Keratinocyte (primary cell): ENCODE measurements at regions not wholly inside any gene's neighbourhood (a gene's known extent, or its start where the extent isn't known, plus 50 kb on each side); places are given as distances from the start of the nearest gene placed in this dataset.

Experiments
- DNase-seq: peaks from one replicate; pipeline ENCODE4 v3.0.0-alpha.2; 2011; ENCODE audit warnings: low read depth, missing footprints, low spot score
- FAIRE-seq: peaks from 2 replicates; lab custom pipeline; 2011; peaks lifted over from hg19 to GRCh38; lab: Jason Lieb, UNC
- H2AFZ ChIP-seq: 2 replicates; pipeline ENCODE4 v1.6.0; 2012; ENCODE audit warnings: low read length, control low read depth, inconsistent platforms; ENCODE audit not compliant: control insufficient read depth
- H3K27ac ChIP-seq: 2 replicates; pipeline ENCODE4 v1.5.1; 2011; ENCODE audit warnings: low read length; ENCODE audit not compliant: control insufficient read depth, insufficient read depth
- H3K27me3 ChIP-seq: 3 replicates; pipeline ENCODE4 v1.6.0; 2011; ENCODE audit warnings: low read length; ENCODE audit not compliant: control insufficient read depth, insufficient read depth; ENCODE audit errors: extremely low read depth
- H3K36me3 ChIP-seq, 2 experiments: 2 replicates in 1 of 2; 3 replicates in 1 of 2; pipeline ENCODE4 v1.5.1; 2011; ENCODE audit warnings: low read length in 2 of 2, mild to moderate bottlenecking in 1 of 2; ENCODE audit not compliant: control insufficient read depth in 2 of 2, insufficient read depth in 2 of 2; ENCODE audit errors: extremely low read depth in 1 of 2
- H3K4me1 ChIP-seq: 3 replicates; pipeline ENCODE4 v1.5.1; 2011; ENCODE audit warnings: low read length; ENCODE audit not compliant: control insufficient read depth, insufficient read depth; ENCODE audit errors: extremely low read depth
- H3K4me2 ChIP-seq: 3 replicates; pipeline ENCODE4 v1.6.0; 2011; ENCODE audit warnings: low read depth, low read length; ENCODE audit not compliant: control insufficient read depth, insufficient read depth; ENCODE audit errors: extremely low read depth
- H3K4me3 ChIP-seq, 3 experiments: fragments of 200-600 bp in 1 of 3; sonication (generic) in 1 of 3; 2 replicates in 2 of 3; 3 replicates in 1 of 3; pipeline ENCODE4 v1.5.1; 2011 to 2016; ENCODE audit warnings: low read length in 3 of 3, mild to moderate bottlenecking in 3 of 3, control low read depth in 2 of 3, inconsistent platforms in 1 of 3, low read depth in 1 of 3, mixed read lengths in 1 of 3, mixed run types in 1 of 3, moderate library complexity in 1 of 3; ENCODE audit not compliant: control insufficient read depth in 2 of 3, insufficient read depth in 2 of 3; ENCODE audit errors: extremely low read depth in 1 of 3
- H3K79me2 ChIP-seq: 2 replicates; pipeline ENCODE4 v1.6.0; 2012; ENCODE audit warnings: low read length; ENCODE audit not compliant: control insufficient read depth, insufficient read depth
- H3K9ac ChIP-seq: 3 replicates; pipeline ENCODE4 v1.6.0; 2011; ENCODE audit warnings: low read length; ENCODE audit not compliant: control insufficient read depth, insufficient read depth; ENCODE audit errors: extremely low read depth
- H3K9me1 ChIP-seq: 3 replicates; pipeline ENCODE4 v1.6.0; 2011; ENCODE audit warnings: low read length; ENCODE audit not compliant: control insufficient read depth, insufficient read depth; ENCODE audit errors: extremely low read depth
- H3K9me3 ChIP-seq: 2 replicates; pipeline ENCODE4 v1.5.1; 2012; ENCODE audit warnings: low read depth, low read length; ENCODE audit not compliant: control insufficient read depth
- H4K20me1 ChIP-seq: 3 replicates; pipeline ENCODE4 v1.6.0; 2011; ENCODE audit warnings: low read length; ENCODE audit not compliant: control insufficient read depth, insufficient read depth; ENCODE audit errors: extremely low read depth
- CTCF ChIP-seq, 3 experiments: IDR thresholded peaks in 1 of 3; conservative IDR thresholded peaks in 1 of 3; optimal IDR thresholded peaks in 1 of 3; 2 replicates in 2 of 3; 3 replicates in 1 of 3; pipeline versions ENCODE3 to v1.5.1; 2011; ENCODE audit warnings: low read length in 3 of 3, mild to moderate bottlenecking in 3 of 3, moderate library complexity in 2 of 3, control low read depth in 1 of 3, inconsistent platforms in 1 of 3; ENCODE audit not compliant: insufficient read depth in 2 of 3; ENCODE audit errors: extremely low read depth in 1 of 3
- EZH2 ChIP-seq: IDR thresholded peaks from one replicate; pipeline ENCODE4 v1.6.1; 2012; ENCODE audit warnings: inconsistent platforms, mild to moderate bottlenecking, low read length, moderate library complexity
- dilution Hi-C: fragments of 300-500 bp; cut with MboI; formaldehyde crosslinking; loops from one replicate; pipeline ENCODE4 v1.7.0; 2020; ENCODE audit warnings: low sequenced_read_pairs; ENCODE audit not compliant: extremely low pct_ligation_motif_present

- Histone ChIP-seq H3K4me2 (no peak overlapping the region), H3K9me1 (no peaks in the 10 kb centered on the region), H3K9me3 (no peaks in the 10 kb centered on the region), H3K36me3 (no peaks in the 10 kb centered on the region), H3K79me2 (no peaks in the 10 kb centered on the region), H3K4me3 (no peak overlapping the region), H4K20me1 (no peaks in the 10 kb centered on the region), H3K9ac (no peak overlapping the region), H3K27me3 (no peaks in the 10 kb centered on the region), H3K4me1 (no peaks in the 10 kb centered on the region), H2AFZ (no peak overlapping the region), H3K27ac (no peak overlapping the region)
- TF ChIP-seq CTCF (optimal IDR thresholded peaks at IDR 0.05 in 1 of 3, IDR thresholded peaks at IDR 0.05 in 1 of 3, conservative IDR thresholded peaks at IDR 0.05 in 1 of 3; ENCODE audit: extremely low read depth in 1 of 3, insufficient read depth in 2 of 3, low read length in 3 of 3) = no peak
- TF ChIP-seq EZH2 = no peak
- DNase-seq (no peak), FAIRE-seq (no peak)
- dilution Hi-C loops = no loop called here
Measured at GRCh38 chr14:40115583-40115982, 683.4 kb upstream of the FBXO33 start.

- Histone ChIP-seq H3K9ac (no peak overlapping the region), H3K9me3 (no peaks in the 10 kb centered on the region), H3K4me1 (no peaks in the 10 kb centered on the region), H3K9me1 (no peaks in the 10 kb centered on the region), H4K20me1 (no peaks in the 10 kb centered on the region), H2AFZ (no peak overlapping the region), H3K79me2 (no peaks in the 10 kb centered on the region), H3K27me3 (no peaks in the 10 kb centered on the region), H3K36me3 (no peaks in the 10 kb centered on the region), H3K4me2 (no peak overlapping the region), H3K27ac (no peak overlapping the region), H3K4me3 (no peak overlapping the region)
- dilution Hi-C loops = no loop called here
- DNase-seq = no peak
- TF ChIP-seq EZH2 (no peak), CTCF (optimal IDR thresholded peaks at IDR 0.05 in 1 of 3, IDR thresholded peaks at IDR 0.05 in 1 of 3, conservative IDR thresholded peaks at IDR 0.05 in 1 of 3; ENCODE audit: extremely low read depth in 1 of 3, insufficient read depth in 2 of 3, low read length in 3 of 3) (no peak)
- no peak for FAIRE-seq
Measured at GRCh38 chr14:40113671-40114070, 681.4 kb upstream of the FBXO33 start.
